ENCODE measurements at regions not wholly inside any gene's neighbourhood (a gene's known extent, or its start where the extent isn't known, plus 50 kb on each side); places are given as distances from the start of the nearest gene placed in this dataset.

- H3K9me3 ChIP-seq: no peaks in the 10 kb centered on the region
- intact Hi-C loops (cut with DNase I): no loop called here
- no peaks in the 10 kb centered on the region for H3K4me1 ChIP-seq (ENCODE audit: insufficient read depth)
- no peak for TF ChIP-seq POLR2A (IDR thresholded peaks at IDR 0.05)
- no peak for TF ChIP-seq CTCF (IDR thresholded peaks at IDR 0.05)
- no peak for TF ChIP-seq EP300 (IDR thresholded peaks at IDR 0.05)
- no peak overlapping the region for H3K27ac ChIP-seq
- 33 to 49% (median 46%) methylated on average over 1 of the region's 1 CpG for WGBS, 3 donors
- no peak overlapping the region for H3K4me3 ChIP-seq
- no peak for DNase-seq
- H3K36me3 ChIP-seq: no peaks in the 10 kb centered on the region
- no peaks in the 10 kb centered on the region for H3K27me3 ChIP-seq
Measured at GRCh38 chr12:97404093-97404492, 58.5 kb upstream of the RMST start.

- intact Hi-C loops (cut with DNase I): no loop called here
- DNase-seq: no peak
- 11 to 14% (median 13%) methylated on average over 2 of the region's 2 CpGs for WGBS, 3 donors
Measured at GRCh38 chr12:97404543-97404942, 58.1 kb upstream of the RMST start.

DNA sequence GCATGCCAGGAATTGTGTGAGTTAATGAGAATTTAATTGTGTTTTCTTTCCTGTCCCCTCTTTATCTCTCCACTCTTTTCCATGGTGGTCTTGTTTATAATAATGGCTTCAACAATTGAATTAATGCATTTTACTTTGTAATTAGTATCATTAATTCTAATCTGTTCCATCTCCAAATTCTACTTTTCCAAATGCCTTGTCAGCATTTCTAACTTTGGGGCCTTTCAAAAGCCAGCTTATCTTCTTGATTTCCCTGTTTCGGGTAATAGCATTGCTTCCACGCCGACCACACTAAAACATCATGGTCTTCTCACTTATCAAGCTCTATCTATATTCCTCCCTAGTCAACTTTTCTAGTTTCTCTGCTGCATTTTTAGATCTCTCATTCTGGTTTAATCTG is 54.2 kb upstream of the RMST start:
- no peak overlapping the region for H3K27ac ChIP-seq
- H3K27me3 ChIP-seq: no peaks in the 10 kb centered on the region
- no peak overlapping the region for H3K4me3 ChIP-seq
- no peaks in the 10 kb centered on the region for H3K36me3 ChIP-seq
- 88 to 93% (median 93%) methylated on average over 3 of the region's 3 CpGs for WGBS, 3 donors
- no peaks in the 10 kb centered on the region for H3K4me1 ChIP-seq (ENCODE audit: insufficient read depth)
- no peaks in the 10 kb centered on the region for H3K9me3 ChIP-seq
- no peak for DNase-seq
- no peak for TF ChIP-seq POLR2A (IDR thresholded peaks at IDR 0.05)
- TF ChIP-seq EP300 (IDR thresholded peaks at IDR 0.05): no peak
- intact Hi-C loops (cut with DNase I): no loop called here

More at GRCh38 chr12:97404543-97404942, 58.1 kb upstream of the RMST start:
- H3K4me3 ChIP-seq: no peak overlapping the region
- TF ChIP-seq CTCF (IDR thresholded peaks at IDR 0.05) (peak in 2 of 3 donors; percentile 19 to 22), POLR2A (IDR thresholded peaks at IDR 0.05) (no peak)
- H3K9me3 ChIP-seq: no peaks in the 10 kb centered on the region
- no peaks in the 10 kb centered on the region for H3K27me3 ChIP-seq
- no peak overlapping the region for H3K27ac ChIP-seq
- H3K4me1 ChIP-seq (ENCODE audit: insufficient read depth): no peaks in the 10 kb centered on the region
- no peaks in the 10 kb centered on the region for H3K36me3 ChIP-seq

DNA sequence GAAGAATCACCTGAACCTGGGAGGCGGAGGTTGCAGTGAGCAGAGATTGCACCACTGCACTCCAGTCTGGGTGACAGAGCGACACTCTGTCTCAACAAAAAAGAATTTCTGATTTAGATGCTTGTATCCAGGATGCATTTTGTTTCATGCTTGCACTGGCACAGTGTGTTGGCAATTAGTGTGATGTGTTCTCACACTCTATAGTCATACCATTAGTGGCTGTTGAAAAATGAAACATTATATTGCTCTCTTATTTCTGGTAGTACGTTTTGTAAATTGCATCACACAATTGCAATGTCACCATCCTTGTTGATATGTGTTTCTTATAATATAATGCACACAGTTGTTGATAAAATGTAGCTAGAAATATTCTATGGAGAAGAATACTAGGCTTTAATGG is 51.3 kb upstream of the RMST start:
- intact Hi-C loops (cut with DNase I): no loop called here
- no peaks in the 10 kb centered on the region for H3K36me3 ChIP-seq
- TF ChIP-seq POLR2A (IDR thresholded peaks at IDR 0.05): no peak
- no peak for TF ChIP-seq CTCF (IDR thresholded peaks at IDR 0.05)
- TF ChIP-seq EP300 (IDR thresholded peaks at IDR 0.05): no peak
- no peaks in the 10 kb centered on the region for H3K4me1 ChIP-seq (ENCODE audit: insufficient read depth)
- H3K4me3 ChIP-seq: no peak overlapping the region
- H3K9me3 ChIP-seq: no peaks in the 10 kb centered on the region
- no peak for DNase-seq
- no peaks in the 10 kb centered on the region for H3K27me3 ChIP-seq
- 77 to 88% (median 82%) methylated on average over 3 of the region's 3 CpGs for WGBS, 3 donors
- H3K27ac ChIP-seq: no peak overlapping the region
